ENCODE measurements at regions not wholly inside any gene's neighbourhood (a gene's known extent, or its start where the extent isn't known, plus 50 kb on each side); places are given as distances from the start of the nearest gene placed in this dataset.

DNA sequence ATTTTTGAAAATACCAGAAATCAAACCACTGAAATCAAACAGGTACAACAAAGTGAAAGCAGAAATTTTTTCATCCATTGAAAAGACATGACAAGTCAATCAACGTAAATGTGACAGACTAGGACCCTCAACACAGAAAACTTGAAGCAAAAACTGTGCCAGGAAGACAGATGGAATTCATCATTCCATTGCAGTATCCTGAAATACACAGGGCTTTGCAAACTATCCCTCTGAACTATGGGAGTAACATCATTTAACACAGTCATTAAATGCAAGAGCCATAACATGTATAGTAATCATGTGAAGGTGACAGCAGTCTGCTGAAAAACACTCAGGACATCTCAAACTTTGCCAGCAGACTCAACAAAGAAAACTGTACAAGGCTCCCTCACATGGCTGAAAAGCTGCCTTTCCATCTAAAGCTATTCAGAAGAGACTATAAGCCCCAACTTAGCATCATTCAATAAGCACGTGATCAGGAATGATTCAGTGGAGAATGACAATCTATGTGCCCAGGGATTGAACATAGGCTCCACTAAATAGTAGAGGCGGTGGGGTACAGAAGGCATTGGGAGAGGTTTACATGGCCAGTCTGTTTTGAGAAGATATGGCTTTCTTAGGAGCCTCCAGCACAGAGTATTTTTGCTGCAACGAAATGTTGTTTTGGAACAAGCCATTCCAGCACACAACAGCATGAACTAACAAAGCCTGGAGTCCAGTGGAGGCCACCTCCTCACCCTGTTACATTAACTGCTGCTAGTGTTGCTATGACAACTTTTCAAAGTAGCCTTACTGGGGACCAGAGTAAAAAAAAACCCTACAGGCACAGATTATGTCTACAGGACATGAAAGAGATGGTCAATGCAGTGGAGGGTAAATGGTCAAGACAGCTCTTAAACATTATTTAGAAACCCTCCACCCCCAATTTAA lies 274.5 kb upstream of the NOCT start:
- ATAC-seq, result no peak

DNA sequence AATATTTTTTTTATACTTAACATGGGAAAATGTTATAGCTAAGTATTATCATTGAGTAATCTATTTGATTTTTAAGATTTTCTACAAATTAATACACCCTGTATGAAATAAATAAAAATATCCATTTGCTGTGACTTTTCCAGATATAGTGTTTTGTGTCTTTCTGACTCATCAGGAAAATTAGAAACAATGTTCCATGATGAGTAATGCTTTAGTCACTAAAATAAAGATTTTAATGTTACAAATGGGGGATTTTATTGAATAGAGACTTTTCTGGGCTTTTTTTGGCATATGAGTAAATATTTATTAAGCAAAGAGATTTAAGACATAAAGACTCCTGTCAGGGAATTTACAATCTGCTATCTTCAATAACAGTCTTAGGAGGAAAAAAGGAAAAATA lies 279.2 kb upstream of the NOCT start:
- ATAC-seq, result no peak

DNA sequence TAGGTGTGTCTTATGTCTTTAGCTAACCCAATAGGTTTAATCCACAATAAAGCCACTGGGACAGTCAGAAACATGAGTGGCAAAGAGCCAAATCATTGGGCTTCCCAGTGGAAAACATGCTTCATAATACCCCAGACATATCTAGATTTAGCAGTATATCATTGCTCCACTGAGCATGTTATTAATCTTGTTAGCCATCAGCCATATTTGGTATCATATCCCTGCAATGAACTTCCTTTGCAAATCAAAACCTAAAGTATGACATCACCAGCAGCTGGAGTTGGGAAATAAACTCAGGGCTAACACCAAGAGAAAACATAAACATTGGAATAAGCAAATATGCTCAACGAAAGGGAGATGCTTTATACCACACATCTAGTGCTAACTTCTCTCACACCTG lies 280.8 kb upstream of the NOCT start:
- ATAC-seq, result no peak

DNA sequence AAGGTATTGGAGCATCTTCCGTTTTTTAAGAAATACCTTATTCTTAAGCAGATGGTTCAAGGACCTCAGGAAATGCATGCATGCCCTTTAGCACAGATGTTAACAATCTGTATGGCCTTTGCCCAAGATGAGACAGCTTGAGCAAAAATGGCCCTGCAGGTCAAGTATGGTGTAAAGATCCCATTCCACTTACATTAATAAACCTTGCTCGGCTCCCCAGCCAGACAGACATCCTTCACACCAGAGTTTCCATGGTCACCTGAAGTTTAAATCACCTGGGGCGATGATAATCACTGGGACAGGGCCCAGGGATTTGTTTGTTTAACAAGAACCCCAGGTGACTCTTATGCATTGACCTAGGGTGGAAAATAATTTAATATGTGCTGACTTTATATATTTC lies 287.0 kb upstream of the NOCT start:
- no peak for ATAC-seq

DNA sequence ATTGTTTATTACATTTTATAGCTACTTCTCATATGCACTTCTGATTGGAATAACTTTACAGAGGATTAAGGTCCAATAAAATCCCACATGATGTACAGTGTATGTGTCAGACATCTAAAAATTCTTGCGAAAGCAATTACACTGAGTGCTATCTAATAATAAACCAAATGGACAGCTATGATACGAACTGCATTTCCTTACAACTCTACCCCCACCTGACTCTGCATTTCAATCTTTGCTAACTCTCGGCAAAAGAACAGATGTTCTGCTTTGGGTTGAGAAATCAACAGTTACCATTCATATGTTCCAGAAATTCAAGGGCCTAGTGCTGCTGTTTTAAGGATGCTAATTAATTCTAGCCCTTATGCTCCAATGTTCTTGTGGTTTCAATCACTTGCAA lies 287.9 kb upstream of the NOCT start:
- ATAC-seq, result no peak

DNA sequence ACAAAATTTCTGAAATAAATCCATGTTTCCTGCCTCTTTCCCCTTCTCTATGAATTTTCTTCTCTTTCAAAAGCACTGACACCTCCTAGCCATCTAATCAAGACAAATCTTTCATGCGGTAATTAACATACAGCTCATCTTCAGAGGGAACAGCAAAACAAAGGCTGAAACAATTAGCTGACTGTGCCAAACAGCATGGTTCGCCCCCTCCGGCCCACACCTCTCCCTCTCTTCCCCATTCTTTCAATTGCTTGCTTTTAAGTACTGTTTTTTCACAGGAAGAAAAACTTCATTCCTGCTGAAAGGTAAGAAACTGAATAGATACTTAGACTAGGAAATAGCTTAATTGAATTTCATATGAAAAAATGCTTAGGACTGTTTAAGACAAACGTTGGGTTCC lies 291.1 kb upstream of the NOCT start:
- no peak for ATAC-seq

DNA sequence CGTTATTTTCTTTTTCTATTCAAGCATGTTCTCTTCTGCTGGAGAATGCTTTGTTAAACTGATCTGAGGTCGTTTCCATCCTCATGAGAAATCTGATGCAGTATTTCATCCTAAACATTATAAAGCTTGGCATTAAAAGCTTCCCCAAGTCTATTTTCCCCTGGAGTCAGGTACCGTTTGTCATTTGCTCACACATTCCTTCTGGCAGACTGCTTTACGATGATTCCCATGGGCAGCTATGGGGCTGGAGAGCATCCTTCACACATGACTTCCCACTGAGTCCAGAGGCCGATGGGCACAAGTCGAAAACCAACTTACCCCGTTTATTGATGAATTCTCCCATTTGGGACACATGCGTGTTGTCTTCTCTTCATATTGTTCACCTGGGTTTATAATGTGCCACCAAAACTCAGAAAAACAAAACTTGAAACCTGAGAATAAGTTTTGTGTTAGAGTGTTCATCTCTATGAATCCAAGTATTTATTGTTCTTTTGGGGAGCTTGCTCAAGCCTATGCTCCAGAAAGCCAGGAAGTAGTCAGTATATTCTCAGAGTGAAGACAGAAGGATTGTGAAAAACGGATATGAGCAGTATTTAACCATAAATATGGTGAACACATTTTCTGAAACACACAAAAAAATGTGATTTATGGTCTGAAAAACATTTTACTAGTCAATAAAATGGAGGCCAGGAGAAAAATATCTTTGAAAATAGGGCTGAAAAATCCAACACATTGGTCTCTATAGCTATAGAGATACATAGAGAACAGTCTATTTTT lies 298.8 kb upstream of the NOCT start:
- no peak for ATAC-seq

DNA sequence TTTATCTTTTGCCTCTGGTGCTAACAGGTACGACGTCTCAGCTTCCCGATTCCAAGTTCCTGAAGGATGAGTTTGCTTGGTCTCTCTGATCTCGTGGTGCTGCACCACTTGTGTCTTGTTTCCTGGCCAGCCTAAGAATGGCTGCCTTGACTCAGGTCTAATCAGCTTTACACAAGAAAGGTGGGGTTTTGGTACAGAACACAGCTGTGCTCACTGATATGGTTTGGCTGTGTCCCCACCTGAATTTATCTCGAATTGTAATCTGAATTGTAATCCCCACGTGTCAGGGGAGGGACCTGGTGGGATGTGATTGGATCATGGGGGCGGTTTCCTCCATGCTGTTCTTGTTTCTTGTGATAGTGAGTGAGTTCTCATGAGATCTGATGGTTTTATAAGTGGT lies 305.3 kb upstream of the NOCT start:
- ATAC-seq, result no peak

DNA sequence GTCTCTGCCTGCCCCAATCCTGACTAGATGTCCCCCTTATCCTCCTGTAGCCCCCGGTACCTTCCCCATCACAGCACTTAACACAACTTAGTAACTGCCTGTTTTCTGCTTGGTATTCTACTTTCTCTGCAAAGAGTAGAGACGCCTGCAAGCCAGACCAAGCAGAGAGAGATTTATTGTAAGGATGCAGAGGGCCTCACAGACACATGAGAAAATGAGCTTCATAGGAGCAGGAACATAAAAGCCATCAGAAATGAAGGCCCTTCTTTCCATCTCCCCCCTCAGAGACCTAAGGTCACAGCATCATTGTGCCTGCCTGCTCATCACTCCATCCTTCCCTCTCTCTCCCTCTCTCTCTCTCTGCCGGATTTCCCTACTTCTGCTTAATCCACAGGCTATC lies 305.7 kb upstream of the NOCT start:
- ATAC-seq, result no peak

DNA sequence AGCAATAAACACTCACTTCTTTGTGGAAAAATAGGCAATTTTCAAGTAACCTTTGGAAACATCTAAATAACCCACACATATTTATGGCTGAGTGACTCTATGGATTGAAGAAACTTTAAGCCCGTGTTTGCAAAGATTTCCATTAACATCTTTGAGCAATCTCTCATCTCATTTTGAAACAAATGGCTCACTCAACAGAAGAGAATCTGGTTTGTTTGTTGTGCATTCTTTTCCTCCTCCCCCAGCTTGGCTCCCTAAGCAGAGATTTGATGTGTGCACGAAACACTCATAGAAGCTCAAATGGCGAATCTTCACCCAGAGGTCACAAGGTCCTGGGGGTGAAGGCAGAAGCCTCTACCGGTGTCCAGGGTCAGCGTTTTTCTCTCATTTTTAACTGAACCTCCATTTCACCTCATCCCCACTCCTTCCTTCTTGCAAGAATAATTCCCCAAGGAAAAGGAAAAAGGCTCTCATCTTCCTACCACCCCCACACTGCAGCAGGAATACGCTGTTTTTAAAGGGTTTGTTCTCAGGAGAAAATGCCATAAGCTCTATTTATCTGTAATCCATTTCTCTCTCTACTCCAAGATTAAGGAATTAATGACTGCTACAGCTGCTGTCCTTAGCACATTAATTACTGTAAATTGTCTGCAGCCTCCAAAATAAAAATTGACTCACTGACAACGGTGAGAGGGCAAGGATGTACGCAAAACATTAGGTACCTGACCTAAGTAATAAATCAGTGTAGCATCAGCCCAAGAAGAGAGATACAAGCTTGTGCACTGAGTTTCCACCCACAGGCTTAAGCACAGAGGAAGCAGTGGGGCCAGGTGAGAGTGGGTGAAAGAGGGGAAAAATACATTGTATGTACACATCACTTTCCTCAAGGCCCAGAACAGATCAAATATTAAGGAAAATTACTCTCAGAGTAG lies 307.6 kb upstream of the NOCT start:
- ATAC-seq, result no peak

DNA sequence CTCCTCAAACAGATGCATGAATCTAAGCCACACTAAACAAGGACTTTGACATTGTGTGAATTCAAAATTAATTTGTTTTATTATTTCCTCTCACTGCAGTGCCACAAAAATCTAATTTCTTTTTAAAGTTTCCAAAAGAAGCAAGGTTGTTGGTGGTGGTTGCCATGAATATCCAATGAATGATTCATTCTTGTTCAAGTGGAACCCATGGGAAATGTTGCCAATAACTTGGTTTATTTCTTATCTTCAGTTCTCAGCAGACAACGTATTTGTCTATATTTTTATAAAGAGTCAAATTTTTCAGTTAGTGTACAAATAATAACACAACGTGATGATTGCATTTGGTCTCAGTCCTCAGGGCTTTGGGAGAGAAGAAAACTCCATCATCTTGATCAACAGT lies 309.4 kb upstream of the NOCT start:
- no peak for ATAC-seq

DNA sequence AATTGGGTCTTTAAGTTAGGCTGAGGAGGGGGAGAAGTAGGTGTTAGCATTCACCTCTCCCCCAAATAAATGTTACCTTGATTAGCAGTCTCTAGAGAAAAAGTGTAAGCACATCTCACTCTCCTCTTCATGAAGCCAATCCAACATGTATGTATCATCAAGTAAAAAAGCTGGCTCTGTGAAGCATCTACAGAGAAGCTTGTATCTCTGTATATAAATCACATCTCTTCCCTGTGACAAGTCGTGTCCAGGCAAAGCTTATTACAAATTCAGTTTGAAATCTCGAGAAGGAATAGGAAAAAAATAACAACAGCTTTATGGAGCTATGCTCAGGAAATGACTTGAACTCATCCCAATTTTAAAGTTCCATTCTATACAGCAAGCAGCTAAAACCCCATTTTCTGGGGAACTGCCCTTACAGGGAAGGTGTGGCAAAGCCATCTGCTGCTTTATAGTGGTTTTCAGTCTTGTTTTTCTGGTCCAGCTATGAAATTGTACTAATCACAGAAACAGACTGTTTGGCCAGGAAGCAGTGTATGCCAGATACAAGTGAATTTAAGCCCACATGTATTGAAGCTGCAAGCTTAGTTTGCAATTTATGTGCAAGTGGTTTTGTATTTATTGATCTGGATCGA lies 313.3 kb upstream of the NOCT start:
- ATAC-seq, result no peak

DNA sequence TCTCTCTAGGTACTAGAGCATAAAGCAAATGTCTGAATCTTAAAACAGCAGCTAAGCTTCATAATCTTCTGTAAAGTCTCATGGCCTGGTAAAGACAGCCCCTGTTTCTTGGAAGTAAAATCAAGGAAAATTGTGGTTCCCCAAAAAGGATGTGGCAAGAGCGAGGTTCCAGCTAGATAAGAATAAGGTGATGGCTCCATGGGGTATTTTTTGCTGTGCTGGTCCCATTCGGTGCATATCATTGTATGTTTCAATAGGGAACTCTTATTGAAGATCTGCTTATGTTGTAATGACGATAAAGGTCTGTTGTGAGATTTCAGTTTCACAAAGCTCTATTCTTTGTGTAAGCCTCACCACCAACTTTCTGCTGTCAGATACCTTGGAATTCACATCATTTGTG lies 316.9 kb upstream of the NOCT start:
- no peak for ATAC-seq

DNA sequence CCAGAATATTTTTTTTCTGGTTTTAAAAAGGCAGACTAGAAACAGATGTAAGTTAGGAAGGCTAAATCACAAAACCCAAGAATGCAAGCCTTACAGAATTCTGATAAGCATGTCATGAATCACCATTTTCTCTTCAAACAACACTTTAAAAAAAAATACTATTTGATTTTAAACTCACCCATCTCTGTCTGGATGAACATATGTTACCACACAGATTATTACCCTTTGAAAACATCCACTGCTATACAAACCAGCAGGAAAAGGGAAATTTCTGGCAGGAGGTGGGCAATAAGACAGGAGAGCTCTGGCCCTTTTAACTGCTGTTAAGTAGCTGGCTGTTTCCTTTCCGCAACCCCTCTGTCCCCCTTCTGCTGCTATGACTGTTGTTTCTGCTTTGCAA lies 317.7 kb upstream of the NOCT start:
- ATAC-seq, result no peak

DNA sequence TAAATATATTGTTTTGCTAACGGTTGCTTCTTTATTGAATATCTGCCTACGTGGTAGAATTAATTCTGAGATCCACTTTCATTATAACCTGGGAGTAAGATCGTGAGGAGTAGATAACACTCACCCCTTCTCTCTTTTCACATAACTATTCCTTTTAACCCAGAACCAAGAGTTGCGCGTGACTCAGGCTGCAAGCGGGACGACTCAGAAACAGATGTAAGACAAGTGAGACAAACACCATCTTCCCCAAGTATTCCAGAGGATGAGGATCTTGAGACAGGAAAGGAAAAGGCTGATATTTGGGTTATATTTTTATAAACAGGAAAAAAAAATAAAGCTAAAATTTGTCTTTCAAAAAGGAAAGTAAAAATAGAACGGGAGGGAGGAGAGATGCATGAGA lies 318.8 kb upstream of the NOCT start:
- ATAC-seq, result no peak

DNA sequence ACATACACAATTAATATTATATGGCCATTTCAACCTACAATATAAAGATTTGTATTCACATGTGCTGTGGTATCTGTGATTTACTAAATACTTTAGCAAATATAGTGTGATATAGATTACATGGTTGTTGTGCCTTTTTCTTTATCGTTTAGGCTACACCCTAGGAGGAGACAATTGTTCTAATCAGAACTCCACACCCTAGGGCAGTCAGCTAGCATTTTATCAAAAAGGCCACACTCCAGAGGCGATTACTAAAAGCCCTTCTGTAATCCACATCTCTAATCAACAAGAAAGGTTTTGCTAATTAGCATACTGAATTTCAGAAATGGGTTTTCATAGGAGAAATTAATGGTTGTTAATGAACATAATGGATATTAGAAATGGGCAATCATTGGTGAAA lies 319.5 kb upstream of the NOCT start:
- ATAC-seq, result no peak

DNA sequence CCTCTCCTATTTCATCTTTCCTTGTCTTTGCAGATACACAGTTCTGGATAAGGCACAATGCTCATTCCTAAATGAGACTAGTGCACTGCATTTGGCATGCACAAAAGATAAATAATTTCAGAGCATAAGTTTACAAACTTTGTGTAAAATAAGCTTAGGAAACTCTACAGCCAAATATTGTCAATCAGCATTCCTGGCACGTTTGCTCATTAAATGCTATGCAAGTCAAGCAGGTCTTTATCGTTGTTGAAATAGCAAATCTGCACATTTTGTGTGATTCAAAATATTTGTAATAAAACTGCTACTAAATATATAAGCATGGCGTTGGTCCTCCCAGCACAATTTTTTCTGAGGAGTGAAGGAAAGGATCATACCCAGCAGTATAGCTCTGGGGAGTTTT lies 322.1 kb upstream of the NOCT start:
- no peak for ATAC-seq

DNA sequence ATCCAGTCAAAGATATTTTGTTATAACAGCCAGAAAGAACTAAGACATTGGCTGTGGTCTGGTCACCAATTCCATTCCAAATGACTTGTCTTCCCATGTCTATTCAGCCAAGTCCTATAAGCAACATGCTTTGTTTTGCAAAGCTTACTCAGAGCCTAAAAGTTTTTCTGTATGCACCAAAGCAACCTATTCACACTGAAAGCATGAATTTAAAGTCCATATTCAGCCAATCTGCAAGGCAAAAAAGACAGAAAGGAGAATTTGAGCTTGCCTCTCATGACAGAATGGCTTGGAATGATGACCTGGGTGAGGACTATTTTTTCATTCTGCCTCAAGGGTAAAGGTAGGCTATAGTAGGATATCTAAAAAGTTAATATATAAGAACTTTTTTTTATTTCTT lies 323.2 kb upstream of the NOCT start:
- no peak for ATAC-seq

DNA sequence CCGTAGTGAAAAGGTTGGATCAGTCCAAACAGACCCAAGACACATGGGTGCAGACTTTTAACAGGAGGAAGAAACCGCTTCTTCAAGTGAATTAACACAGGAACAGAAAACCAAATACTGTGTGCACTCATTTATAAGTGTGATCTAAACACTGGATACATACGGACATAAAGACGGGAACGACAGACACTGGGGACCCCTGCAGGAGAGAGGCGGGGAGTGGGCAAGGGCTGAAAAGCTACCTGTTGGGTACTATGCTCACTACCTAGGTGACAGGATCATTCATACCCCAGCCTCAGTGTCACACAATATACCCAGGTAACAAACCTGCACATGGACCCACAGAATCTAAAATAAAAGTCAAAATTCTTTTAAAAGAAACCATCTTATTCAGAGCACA lies 326.0 kb upstream of the NOCT start:
- no peak for ATAC-seq

DNA sequence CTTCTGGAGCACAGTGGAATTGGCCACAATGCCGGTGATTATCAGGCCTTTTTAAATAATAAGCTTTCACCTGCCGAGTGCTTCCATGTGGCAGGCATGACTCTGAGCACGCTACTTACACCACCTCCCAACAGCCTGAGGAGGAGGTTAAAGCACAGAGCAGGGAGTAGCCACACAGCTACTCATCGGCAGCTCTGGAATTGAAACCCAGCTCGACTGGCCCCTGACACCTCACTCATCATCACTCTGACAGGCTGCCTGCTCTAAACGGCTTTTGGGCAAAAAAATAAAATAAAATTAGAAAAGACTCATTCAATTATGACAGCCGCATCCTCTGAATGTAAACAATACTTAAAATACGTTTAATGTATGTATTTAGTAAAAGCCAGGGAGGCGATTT lies 326.4 kb upstream of the NOCT start:
- ATAC-seq, result no peak

DNA sequence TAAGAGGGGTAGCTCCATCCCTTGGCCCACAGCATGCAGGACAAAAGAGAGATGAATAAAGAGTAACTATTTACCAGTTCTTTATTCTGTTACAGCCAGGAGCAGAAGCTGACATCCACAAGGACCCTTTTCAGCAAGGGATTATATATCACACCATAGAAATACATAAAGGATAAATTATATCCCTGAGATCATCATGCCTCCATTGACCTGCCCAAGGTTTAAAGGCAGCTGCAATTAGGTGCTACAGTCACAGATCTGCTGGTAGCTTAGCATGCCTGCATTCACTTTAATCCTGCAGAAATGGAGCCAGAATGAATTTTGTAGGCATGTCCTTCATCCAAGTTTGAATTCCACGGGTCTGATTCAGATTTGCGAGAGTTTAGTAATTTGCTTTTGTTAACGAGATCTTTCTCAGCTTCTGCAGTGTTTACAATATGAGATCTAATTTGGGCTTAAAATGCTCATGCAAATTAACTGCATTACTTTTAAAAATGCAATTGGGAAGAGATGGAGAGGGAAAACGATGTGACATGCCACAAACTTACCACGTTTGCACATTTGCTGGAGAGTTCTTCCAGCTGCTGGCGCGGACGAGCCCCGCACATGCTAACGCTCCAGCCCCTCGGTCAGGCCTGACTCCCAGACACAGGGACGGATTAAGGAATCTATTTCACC lies 327.0 kb upstream of the NOCT start:
- no peak for ATAC-seq

All from activated CD4-positive, CD25-positive, alpha-beta regulatory T cell treated with anti-CD3 and anti-CD28 coated beads, Interleukin-2, amount 50 U/mL, for 24 hours (primary cell).